GM18520 (cell line): ENCODE measurements at regions not wholly inside any gene's neighbourhood (a gene's known extent, or its start where the extent isn't known, plus 50 kb on each side); places are given as distances from the start of the nearest gene placed in this dataset.

Source experiments
- ATAC-seq: cut with Tn5 transposase; IDR thresholded peaks from one replicate; pipeline ENCODE4 v1.9.1; 2021; ENCODE audit not compliant: unreplicated experiment

DNA sequence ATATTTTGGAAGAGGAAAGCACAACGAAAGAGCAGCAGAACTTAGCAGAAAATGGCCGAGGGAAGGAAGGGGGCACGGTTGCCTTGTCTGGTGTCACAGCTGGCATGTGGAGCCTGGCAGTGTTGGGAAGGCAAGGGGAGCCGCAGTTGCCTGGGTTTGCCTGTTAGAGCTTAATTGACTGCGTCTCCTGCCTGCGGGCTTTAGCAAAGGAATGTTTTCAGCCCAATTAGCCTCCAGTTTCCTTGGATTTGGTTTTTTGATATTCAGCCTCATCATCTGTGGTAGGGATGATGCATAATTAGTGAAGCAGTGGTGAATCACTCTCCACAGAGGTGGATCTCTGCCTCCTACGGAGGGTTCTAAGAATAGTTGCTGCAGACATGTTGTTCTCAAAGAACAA is 832.6 kb downstream of the QKI start:
- ATAC-seq = no peak

DNA sequence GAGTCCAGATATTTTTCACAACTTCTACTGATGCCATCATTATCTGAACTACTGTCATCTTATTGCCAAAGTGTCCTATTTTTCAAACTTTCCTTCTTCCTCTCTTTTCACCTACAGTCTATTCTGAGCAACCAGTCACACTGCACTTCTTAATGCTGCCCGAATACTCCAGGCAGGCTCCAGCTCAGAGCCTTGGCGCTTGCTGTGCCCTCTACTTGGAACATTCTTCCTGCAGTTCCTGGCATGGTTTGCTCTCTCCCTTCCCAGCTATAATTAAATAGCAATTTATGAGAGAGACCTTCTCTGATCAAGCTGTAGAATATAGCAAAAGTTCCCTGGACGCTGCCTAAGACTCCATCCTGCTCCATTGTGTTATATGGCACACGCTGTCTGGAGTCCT is 831.6 kb downstream of the QKI start:
- no peak for ATAC-seq

DNA sequence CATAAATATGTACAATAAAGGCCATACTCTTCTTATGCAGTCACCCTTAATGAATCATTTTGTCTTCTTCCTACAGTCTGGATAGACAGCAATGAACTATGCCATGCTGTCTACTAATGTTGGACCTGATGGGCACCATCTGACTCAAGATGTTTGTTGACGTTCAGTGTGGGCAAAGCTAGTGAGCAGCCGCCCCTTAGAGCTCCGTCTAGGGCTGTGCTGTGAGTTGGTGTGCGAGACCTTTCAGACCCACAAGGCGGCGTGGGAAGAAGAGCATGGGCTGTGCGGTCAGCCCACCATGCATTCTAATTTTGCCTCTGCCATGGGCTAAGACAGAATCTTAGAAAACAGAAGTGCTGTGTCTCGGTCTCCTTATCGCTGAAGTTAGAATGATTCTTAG is 829.4 kb downstream of the QKI start:
- no peak for ATAC-seq

DNA sequence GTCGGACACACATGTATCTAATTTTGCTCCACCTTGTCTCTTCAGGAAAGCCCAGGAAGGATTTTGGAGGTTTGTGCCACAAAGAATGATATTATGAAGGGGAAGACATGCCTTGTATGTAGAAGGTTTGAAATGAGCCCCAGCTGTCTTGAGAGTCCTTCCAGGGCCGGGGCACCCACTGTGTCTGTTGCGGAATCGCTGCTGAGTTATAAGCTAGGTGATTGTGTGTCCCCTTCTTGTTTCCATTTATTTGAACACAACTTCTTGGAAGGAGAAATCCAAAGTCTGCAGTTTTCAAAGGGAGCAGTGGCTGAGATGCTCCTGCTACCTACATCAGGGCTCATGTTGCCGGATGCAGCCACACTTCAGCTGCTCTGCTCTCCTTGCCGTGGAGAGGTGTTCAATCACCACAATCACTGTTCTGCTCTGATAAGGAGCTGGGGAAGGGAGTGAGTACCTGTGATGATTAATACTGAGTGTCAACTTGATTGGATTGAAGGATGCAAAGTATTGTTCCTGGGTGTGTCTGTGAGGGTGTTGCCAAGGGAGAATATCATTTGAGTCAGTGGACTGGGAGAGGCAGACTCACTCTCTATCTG is 828.6 kb downstream of the QKI start:
- no peak for ATAC-seq

DNA sequence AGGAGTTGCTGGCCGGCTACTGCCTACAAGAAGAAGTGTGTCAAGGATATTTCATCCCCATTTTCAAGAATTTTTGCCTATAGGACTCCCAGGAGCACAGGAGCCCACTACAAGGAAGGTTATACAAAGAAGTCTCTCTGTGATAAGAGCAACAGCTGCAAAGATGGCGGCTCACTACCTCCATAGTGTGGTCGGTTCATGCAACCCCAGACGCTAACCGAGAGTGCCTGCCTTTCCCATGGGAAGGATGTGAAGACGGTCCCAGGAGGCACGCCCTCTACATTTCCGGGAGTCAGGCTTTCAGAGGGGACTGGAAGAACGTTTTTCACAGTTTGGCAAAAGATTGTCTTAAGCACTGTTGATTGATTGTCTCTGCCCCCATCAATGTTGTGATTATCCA is 816.3 kb downstream of the QKI start:
- no peak for ATAC-seq

DNA sequence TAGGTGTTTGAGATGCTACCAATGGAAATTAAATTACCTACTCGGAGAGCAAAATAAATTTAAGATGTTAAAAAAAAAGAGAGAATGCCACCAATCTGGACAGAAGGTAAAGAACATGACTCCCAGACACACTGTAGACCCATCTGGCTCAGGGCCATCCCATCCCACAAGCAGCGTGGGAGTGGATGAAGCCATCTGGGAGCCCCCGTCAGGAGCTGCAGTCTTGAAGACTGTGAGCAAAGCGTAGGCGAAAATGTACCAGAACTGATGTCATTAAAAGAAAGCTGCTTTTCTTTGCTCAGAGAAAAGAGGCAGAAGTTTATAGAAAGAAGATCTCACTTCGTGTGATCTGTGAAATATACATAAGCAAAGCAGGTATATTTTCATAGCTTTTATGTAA is 815.7 kb downstream of the QKI start:
- no peak for ATAC-seq

DNA sequence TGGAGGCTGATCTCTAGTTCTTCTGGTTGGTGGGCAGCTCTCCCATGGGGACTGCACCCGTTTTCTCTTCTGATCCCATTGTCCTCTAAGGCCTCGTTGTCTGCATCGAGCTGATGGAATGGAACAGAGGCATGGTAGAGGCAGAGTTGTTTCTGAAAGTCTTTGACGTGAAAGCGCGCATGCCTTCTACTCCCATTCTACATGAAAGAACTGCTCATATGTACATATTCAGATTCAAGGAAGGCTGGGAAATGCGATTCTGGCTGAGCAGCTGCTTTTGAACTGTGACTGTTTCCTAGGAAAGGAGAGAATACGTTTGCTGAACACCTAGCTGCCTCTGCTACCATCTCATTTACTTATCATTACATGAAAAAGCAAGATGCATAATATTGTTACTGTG is 815.2 kb downstream of the QKI start:
- no peak for ATAC-seq

DNA sequence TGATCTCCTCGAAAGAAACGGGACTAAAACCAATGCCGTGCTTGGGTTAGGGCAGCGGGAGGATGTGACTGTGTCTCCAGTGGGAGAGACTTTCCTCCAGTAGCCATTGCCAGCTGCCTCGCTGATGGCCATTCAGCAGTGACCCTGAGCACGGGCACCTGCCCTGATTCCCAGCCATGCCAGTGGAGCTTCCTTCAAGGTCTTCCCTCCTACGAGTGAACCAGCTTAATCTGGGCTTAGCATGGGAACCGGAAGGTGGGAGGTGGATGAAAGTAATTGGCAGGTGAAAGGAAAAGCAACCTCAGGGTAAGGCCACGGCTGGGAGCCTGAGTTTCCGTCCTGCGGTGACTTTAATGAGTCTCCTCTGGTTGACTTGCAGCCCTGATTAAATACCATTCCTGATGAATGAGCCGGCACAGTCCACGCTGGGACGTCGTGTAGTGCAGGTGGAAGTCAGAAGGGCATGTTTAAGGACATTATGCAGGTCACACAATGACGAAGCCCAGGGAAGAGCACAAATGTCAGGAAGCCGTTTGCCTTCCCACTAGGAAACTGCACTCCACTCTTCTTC is 813.5 kb downstream of the QKI start:
- ATAC-seq = no peak

DNA sequence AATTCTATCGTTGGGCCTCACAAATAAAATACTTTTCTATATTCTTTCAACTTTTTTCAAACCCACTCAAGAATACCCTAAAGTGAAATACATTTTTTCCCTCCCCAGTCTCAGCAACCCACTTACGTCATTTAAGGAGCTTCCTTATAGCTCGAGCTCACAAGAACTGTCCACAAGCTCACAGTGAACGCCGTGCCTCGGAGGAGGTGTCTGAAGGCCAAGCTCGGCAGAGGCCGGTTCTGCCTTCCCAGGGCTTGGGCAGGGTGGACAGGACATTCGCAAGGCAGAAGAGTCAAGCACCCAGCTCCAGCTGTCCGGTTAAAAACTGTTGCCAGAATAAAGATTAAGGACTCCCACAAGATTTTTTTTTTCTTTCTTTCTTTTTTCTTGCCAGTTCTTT is 802.3 kb downstream of the QKI start:
- no peak for ATAC-seq

DNA sequence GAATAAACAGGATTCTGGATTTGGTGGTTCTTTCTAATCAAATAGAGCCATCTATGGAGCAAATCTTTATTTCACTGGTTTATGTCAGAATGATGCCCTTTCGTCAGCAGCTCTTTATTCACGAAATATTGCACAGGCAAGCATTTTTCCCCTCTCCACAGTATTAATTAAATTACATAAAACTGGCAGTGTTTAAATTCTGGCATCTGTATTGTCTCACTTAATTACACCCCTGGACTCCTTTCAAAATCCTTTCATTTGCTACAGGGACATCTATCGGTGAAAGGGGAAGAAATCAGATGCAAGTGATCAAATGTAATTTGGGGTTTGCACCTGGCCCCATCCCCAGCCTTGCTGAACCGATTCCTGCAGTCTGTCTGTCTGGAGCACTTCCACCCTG is 801.9 kb downstream of the QKI start:
- ATAC-seq = no peak

DNA sequence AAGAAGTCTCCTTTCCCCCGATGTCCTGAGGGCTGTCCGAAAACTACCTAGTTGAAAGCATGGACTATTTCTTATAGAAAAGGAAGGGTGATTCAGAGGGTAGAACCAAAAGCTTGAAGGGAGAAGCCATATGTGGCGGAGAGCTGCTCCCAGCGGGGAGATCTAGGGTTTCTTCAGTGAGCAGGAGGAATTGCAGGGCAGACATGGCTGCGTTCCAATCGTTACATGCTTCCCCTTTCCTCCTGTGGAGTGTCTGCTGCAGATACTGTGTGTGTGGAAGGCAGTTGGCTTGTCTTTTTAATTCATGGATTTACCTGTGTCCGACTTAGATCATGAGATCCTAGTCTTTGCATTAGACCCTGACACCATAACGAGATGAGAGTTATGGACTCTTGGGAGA is 799.5 kb downstream of the QKI start:
- ATAC-seq = no peak

DNA sequence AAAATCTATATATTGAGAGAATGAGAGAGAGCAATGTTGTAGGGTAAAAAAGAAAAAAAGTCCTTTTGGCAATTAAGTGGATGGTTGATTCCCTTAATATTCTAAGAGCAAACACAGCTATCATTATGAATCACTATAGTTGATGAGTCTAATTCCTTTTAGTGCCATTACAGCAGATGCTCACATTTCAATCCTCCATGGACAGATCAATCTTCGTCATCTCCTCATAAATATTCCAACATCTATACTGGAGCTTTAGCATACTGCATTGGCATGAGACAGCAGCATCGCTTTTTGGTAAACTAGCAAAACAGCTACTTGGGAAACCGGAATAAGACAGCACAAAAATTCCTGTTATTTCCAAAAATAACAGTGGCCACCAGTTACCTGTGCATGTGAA is 796.7 kb downstream of the QKI start:
- ATAC-seq = no peak

DNA sequence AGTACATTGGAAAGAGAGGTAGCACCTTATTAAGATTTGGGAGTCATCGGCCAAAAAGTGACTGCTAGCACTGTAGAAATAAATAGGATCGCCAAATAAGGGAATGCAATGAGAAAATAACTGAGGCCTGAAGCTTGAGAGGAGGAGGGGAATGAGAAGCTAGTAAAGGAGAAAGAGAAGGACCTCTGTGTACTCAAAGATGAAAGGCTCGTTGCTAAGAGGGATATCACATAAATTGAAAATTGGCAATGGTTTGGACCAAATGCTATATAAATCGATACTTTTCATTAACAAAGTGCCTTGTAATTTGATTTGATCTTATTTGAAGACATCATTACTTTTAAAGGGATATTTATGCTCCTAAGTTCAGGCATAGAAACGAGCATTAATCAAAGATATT is 796.3 kb downstream of the QKI start:
- ATAC-seq = no peak

DNA sequence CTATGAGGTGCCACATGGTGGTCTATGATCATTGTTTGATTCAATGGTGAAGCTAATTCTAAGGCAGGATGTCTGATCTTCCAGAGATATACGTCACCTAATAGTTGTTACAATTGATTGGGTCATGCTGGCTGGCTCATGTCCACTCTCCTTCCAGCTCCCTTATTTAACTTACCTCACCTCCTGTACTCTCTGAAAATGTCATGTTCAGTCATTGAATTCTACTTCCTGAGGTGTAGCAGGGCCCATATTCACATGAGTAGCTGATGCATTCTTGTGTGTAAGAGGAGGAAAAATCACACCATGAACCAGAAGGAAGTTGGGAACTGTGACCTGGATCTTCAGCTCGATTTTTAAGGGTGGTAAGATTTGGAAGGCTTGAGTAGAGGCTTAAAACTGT is 795.8 kb downstream of the QKI start:
- ATAC-seq = no peak

DNA sequence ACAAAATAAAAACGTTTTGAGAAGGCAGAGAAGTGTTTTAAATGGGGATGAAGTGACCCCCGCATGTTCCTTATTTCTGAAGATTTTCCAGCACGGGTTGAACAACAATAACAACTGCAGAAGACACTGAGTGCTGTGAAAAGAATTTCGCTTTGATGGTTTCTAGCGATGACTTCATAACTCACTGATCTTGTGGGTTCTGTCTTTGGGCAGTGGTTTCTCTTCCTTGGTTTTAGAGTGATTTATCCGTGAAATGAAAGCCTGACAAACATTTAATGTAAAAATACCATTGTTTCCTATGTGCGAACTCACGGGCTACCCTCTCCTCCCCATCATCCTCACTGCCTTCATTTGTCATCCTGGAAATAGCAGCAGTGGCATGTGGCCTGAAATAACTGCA is 793.9 kb downstream of the QKI start:
- ATAC-seq = no peak

DNA sequence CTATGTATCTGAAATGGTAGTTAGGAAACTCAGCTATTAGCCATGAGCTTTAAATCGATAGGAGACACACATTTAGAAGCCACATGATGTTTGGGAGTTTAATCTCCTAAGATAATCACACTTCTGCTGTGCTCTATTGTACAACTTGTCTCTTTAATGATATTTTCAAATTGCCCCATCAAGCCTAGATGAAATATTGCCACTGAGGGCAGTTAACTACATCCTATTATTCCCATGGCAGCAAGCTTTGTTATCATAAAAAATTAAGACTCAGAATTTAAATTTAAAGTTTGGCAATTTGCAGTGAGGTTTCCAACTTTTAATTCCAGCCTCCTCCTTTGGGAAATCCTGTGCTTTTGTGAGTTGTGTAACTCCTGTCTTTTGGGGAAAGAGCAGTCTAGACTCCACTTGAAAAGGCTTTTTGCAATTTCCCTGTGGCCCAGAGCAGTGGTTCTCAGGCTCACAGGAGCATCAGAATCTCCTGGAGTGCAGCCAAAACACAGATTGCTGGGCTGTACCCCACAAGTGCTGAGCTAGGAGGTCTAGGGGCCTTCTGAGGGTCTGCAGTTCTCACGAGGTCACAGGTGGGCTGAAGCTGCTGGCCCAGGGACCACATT is 792.4 kb downstream of the QKI start:
- no peak for ATAC-seq

DNA sequence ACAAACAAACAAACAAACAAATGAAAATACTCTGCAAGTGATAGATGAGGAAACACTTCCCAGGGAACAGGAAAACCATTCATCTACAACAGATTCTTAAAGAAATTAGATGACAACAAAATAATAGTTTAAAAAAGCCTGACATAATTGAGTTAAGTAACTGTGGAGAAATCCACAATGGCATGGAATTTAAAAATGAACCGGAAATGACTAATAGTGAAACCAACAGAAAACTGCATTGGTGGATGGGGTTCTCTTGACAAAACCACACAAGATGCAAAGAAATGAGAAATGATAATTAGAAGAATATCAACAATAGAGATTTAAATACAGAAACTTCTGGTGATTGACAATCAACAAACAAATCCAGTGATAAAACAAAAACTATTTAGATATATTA is 785.6 kb downstream of the QKI start:
- no peak for ATAC-seq

DNA sequence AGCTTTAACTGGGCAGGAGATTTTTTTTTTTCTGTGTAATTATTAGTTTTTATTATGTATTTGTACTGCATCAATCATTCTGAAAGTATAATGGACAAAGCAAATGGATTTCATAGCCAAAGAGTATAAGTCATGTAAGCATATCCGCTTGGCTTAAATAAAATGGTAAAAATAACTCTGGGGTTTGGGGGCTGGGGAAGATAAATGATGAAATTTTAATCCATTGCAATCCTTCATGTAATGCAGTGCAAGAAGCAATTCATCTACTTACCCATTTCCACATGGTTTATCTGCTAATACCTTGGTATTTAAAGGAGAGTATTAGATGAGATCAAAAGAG is 781.4 kb downstream of the QKI start:
- ATAC-seq = no peak

DNA sequence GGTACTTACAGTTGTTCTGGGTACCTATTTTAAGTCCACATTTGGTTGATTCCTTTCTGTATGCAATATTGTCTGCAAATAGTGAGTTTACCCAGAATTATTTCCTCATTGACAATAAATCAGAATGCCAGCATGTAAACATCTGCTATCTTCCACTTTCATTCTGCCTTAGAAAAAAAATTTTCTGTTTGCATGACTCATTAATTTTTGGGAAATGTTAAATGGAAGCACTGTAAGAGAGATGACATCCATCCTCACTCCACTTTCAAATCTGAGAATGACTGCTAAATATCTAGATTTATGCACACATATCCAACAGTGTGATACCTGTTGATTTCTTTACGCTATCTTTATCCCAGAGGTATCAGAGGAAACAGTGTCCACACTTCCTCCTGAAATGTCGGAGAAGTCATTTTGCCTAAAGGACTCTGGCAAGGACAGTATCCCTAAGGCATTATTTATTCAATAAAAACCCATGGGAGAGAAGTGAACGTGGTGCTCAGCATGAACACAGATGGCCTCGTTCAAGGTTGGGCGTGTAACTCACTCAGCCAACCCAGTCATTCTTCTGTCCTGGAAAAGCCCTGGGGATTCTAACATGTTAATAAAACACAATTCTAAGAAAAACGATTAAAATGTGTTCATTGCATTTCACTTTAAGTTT is 780.9 kb downstream of the QKI start:
- no peak for ATAC-seq

DNA sequence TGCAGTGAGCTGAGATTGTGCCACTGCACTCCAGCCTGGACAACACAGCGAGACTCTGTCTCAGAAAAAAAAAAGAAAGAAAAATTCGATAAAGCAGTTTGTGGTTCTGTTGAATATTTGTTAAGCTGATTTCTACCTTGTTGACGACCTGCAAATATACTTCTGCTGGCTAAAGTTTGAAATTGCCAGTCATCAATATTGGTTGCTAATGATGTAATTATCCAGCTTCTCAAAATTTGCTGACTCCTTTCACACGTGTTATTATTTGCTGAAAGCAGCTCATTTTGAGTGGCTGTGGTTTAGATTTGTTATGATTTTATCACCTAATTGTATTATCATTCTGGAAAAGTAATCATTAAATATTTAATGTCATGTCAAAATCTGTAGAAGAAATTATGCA is 774.3 kb downstream of the QKI start:
- no peak for ATAC-seq

DNA sequence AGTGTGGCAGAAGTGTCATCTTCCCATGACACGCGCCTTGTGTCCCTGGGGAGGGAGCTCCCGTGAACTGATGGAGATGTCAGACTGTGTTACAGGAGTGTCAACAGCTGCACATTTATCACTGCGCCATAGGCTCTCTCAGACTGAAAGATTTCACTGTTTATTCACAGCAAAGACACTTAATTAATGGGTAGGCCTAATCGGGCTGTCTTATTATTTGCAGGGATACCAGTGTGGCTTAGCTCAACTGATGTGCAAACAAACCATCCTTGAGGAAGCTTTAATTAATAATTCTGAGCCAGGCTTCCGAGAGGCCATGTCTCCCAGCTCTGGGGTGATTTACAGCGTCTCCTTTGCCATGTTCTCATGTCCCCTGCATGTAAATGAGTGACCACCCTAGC is 771.0 kb downstream of the QKI start:
- no peak for ATAC-seq

DNA sequence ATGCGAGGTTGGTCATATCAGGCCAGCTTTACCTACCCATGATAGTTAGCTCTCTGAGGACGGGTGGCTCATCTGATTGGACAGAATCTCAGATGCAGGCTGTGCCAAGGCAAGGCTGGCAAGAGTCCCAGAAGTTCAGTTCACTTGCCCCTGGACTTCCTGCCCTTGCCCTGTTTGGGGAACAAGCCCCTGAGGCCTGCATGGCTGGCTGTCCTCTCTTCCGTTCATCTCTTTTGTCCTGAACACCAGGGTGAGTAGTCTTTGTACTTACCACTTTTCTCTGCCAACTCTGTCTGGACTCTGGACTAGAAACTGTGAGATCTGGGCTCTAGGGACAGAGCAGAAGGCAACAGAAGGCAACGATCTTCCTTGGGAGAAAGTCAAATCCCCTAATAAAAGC is 769.9 kb downstream of the QKI start:
- no peak for ATAC-seq
